HG02973 (cell line): ENCODE measurements at regions not wholly inside any gene's neighbourhood (a gene's known extent, or its start where the extent isn't known, plus 50 kb on each side); places are given as distances from the start of the nearest gene placed in this dataset.
"Not testable (repeated sequence)": the region's sequence is repeated elsewhere in the genome, so short reads cannot be mapped to it uniquely, and the experiment has no call there.

ENCODE experiments used
- ATAC-seq: cut with Tn5 transposase; IDR thresholded peaks from one replicate; pipeline ENCODE4 v1.9.1; 2021; ENCODE audit warnings: moderate library complexity; ENCODE audit not compliant: unreplicated experiment

DNA sequence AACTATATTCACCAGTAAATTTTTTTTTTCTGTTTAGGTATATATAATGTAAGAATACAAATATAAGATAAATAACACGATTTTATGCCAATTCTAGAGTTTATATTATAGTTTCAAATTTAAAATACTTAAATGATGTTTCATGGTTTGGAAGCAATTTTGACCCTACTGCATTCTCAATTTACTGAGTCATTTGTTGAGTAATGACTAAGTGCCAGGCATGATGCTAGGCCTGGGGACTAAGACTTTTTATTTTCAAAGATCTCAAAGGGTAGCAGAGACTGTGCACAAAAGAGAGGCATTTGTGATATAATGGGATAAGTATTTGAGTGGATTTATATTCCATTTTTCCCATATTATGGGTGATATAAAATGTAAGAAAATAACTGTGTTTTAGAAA lies 78.9 kb upstream of the SMIM30 start:
- ATAC-seq, result no peak

DNA sequence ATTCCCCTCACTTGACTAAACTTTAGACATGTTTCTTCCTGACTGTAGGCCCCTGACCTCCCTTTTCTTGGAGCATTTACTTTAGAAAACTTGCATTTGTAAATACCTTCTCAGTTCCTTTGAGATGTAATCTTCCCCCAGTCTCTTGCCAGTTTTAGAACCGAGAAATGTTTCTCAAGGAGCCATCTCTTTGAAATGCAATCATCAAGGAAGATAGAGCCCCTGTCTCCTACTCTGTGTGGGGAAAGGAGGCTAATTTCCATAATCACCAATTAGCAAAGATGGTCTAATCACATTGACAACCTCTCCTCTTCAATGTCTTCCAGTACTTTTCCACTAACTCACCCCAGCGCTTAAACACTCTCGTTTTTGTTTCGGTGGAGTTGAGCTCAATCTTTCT lies 70.0 kb upstream of the SMIM30 start:
- no peak for ATAC-seq

GRCh38 chr7:113179313-113179712 lies 61.0 kb upstream of the SMIM30 start:
- ATAC-seq, result no peak

DNA sequence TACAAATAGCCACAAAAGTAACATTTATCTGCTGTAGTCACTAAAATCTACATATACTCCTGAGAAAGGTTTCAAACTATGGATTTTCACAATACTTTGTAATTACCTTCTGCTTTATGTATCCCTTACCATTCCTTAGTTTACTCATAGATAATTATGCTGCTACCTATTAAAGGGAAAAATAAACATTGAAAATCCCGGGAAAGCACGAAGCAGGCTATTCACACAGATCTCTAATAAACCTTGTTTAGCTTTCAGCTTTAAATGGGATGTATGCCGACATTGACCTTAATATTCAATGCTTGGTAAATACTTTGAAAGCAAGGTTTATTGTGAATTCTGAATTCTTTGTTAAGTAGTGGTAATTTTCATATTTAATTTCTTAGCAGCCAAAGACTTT lies 58.5 kb upstream of the SMIM30 start:
- no peak for ATAC-seq

DNA sequence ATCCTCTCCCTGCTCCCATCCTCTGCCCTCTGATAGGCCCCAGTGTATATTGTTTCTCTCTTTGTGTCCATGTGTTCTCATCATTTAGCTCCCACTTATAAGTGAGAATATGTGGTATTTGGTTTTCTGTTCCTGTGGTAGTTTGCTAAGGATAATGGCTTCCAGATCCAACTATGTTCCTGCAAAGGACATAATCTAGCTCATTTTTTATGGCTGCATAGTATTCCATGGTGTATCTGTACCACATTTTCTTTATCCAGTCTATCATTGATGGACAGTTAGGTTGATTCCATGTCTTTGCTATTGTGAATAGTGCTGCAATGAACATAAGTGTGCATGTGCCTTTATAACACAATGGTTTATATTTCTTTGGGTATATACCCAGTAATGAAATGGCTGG lies 57.8 kb upstream of the SMIM30 start:
- ATAC-seq, result not testable (repeated sequence)

GRCh38 chr7:113175525-113176104 lies 57.3 kb upstream of the SMIM30 start:
- ATAC-seq, result no peak

GRCh38 chr7:113172726-113173125 lies 54.4 kb upstream of the SMIM30 start:
- ATAC-seq, result no peak

DNA sequence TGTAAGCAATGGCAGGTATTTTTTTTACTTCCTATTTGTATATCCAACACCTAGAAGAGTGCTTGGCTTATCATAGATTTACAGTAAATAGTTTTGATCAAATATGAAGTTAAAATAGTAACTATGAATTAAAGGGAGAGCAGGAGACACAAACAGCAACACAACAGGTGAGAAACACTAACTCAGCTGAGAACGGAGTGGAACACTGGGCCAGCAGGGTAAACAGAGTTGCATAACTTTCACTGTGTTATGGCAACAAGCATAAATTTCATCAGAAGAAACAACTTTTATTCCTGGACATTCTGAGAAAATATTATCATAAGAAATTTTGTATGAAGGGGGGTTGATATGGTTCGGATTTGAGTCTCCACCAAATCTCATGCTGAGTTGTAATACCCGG lies 52.2 kb upstream of the SMIM30 start:
- ATAC-seq, result no peak
